ENCODE measurements at regions not wholly inside any gene's neighbourhood (a gene's known extent, or its start where the extent isn't known, plus 50 kb on each side); places are given as distances from the start of the nearest gene placed in this dataset.

DNA sequence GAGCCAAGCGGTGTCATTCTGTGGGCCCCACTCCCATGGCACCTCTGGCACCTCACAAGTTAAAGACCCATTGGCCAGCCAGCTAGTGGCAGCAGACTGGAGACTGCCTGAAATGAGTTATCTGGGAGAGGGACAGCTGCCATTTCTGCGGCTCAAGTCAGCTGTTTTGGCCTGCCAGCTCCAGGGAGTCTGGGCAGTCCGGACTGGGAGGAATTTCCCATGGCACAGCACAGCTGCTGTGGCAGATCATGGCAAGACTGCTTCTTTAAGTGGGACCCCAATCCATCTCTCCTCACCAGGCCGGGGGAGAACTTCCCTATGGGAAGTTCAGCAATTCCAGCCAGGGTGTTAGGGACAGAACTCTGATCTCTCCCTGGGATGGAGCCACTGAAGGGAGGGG lies 2187.6 kb upstream of the CELF4 start:
- TF ChIP-seq, protein P1, sequence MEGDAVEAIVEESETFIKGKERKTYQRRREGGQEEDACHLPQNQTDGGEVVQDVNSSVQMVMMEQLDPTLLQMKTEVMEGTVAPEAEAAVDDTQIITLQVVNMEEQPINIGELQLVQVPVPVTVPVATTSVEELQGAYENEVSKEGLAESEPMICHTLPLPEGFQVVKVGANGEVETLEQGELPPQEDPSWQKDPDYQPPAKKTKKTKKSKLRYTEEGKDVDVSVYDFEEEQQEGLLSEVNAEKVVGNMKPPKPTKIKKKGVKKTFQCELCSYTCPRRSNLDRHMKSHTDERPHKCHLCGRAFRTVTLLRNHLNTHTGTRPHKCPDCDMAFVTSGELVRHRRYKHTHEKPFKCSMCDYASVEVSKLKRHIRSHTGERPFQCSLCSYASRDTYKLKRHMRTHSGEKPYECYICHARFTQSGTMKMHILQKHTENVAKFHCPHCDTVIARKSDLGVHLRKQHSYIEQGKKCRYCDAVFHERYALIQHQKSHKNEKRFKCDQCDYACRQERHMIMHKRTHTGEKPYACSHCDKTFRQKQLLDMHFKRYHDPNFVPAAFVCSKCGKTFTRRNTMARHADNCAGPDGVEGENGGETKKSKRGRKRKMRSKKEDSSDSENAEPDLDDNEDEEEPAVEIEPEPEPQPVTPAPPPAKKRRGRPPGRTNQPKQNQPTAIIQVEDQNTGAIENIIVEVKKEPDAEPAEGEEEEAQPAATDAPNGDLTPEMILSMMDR (IDR thresholded peaks at IDR 0.05; ENCODE audit: insufficient read depth, low read length, poor library complexity, severe bottlenecking), result no peak
- no peak for TF ChIP-seq EZH2phosphoT487 (conservative IDR thresholded peaks at IDR 0.05; ENCODE audit: low read length)

All from SU-DHL-6 (cell line).